GM23248 (cell line): ENCODE measurements at regions not wholly inside any gene's neighbourhood (a gene's known extent, or its start where the extent isn't known, plus 50 kb on each side); places are given as distances from the start of the nearest gene placed in this dataset.

Source experiments
- DNase-seq: peaks from one replicate; pipeline ENCODE4 v3.0.0-alpha.2; 2015
- H2AFZ ChIP-seq: fragments of 200-600 bp; sonication (generic); 2 replicates; pipeline ENCODE4 v1.6.1; 2016; ENCODE audit warnings: antibody characterized with exemption
- H3F3A ChIP-seq: fragments of 200-600 bp; sonication (generic); 2 replicates; pipeline ENCODE4 v1.6.1; 2016; ENCODE audit warnings: mild to moderate bottlenecking, antibody characterized with exemption, mixed run types; ENCODE audit not compliant: insufficient read depth
- H3K27ac ChIP-seq: fragments of 200-600 bp; sonication (generic); 2 replicates; pipeline ENCODE4 v1.5.1; 2016; ENCODE audit warnings: mild to moderate bottlenecking
- H3K27me3 ChIP-seq: fragments of 200-600 bp; sonication (generic); replicated peaks from 2 replicates; pipeline ENCODE4 v1.6.1; 2016; ENCODE audit warnings: mild to moderate bottlenecking; ENCODE audit not compliant: insufficient read depth
- H3K36me3 ChIP-seq: fragments of 200-600 bp; sonication (generic); 2 replicates; pipeline ENCODE4 v1.6.1; 2016; ENCODE audit warnings: low read depth, mild to moderate bottlenecking
- H3K4me1 ChIP-seq: fragments of 200-600 bp; sonication (generic); 2 replicates; pipeline ENCODE4 v1.6.1; 2016; ENCODE audit warnings: mild to moderate bottlenecking; ENCODE audit not compliant: insufficient read depth
- H3K4me2 ChIP-seq: fragments of 200-600 bp; sonication (generic); one replicate; pipeline ENCODE4 v1.6.1; 2016; ENCODE audit warnings: mild to moderate bottlenecking; ENCODE audit not compliant: unreplicated experiment
- H3K4me3 ChIP-seq: fragments of 200-600 bp; sonication (generic); 2 replicates; pipeline ENCODE4 v1.5.1; 2016; ENCODE audit warnings: mild to moderate bottlenecking
- H3K79me2 ChIP-seq: fragments of 200-600 bp; sonication (generic); 2 replicates; pipeline ENCODE4 v1.6.1; 2016; ENCODE audit warnings: mild to moderate bottlenecking; ENCODE audit not compliant: insufficient read depth
- H3K9ac ChIP-seq: fragments of 200-600 bp; sonication (generic); 2 replicates; pipeline ENCODE4 v1.6.1; 2016; ENCODE audit warnings: mild to moderate bottlenecking
- H3K9me2 ChIP-seq: fragments of 200-600 bp; sonication (generic); 2 replicates; pipeline ENCODE4 v1.6.1; 2016; ENCODE audit warnings: mixed run types, mild to moderate bottlenecking, moderate library complexity; ENCODE audit not compliant: insufficient read depth
- H3K9me3 ChIP-seq: fragments of 200-600 bp; sonication (generic); one replicate; pipeline ENCODE4 v1.6.1; 2017; ENCODE audit warnings: low read depth
- H4K20me1 ChIP-seq: fragments of 200-600 bp; sonication (generic); 2 replicates; pipeline ENCODE4 v1.6.0; 2016; ENCODE audit not compliant: insufficient read depth
- EZH2 ChIP-seq: fragments of 200-600 bp; sonication (generic); IDR thresholded peaks from 2 replicates; pipeline ENCODE4 v1.6.1; 2018; ENCODE audit warnings: antibody characterized with exemption, mild to moderate bottlenecking; ENCODE audit not compliant: insufficient read depth, poor library complexity, severe bottlenecking
- EZH2phosphoT487 ChIP-seq: fragments of 200-600 bp; sonication (generic); IDR thresholded peaks from 2 replicates; pipeline ENCODE4 v1.6.1; 2018; ENCODE audit warnings: antibody characterized with exemption, moderate library complexity, mild to moderate bottlenecking, low read depth; ENCODE audit not compliant: insufficient read depth
- WGBS, 2 experiments: methylation state at CpG; one replicate each; pipeline ENCODE4 v1.1.6; 2015 to 2017; ENCODE audit warnings: low lambda C conversion rate in 2 of 2, low coverage in 1 of 2; ENCODE audit errors: missing lambda C conversion rate in 2 of 2; 5-methylcytosine and 5-hydroxymethylcytosine counted together
- in situ Hi-C: fragments of 300-500 bp; cut with MboI; formaldehyde crosslinking; loops from 2 replicates; pipeline ENCODE4 v1.15.0; 2020

DNA sequence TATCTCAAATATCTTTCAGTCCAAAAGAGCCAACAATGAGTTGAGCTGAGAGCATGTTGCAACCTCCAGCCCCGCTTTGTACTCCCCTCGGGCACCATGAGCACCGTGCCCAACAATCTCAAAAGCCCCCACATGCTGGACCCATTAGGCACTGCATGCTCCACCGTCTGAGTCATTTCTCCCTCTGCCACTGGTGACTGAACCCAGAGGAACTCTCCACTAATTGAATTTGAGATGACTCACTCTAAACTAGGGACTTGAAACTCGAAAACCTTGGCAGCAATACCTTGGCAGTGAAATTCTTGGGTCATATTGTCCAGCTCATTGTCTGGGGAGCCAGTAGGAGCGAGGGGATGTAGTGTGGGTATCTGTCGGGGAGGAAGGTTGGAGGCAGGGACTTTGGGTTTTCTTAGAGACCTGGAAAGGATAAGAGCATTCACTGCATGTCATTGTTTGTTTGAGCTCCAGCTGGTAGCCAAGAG is 49.9 kb upstream of the SLIT3 start:
- Histone ChIP-seq H3K4me2 (peak overlapping the region; percentile 64), H3K4me1 (peaks cover 65% of the 10 kb centered on the region), H2AFZ (no peak overlapping the region), H3K9me2 (no peaks in the 10 kb centered on the region), H3K4me3 (peak overlapping the region; percentile 6; the same call in 1 of the 2 replicates), H3K27me3 (no peaks in the 10 kb centered on the region), H3F3A (peaks cover 57% of the 10 kb centered on the region), H3K9ac (no peak overlapping the region), H3K27ac (peak overlapping the region; percentile 83), H3K36me3 (no peaks in the 10 kb centered on the region), H3K9me3 (no peaks in the 10 kb centered on the region), H3K79me2 (no peaks in the 10 kb centered on the region), H4K20me1 (no peaks in the 10 kb centered on the region)
- DNase-seq, result peak; percentile 100
- 0% methylated on average over 7 of the region's 7 CpGs for WGBS, 2 experiments
- 0 out of 2 replicates have a peak, but pooled peaks have one; percentile 64 for TF ChIP-seq EZH2phosphoT487
- no peak for TF ChIP-seq EZH2
- in situ Hi-C loops, result no loop called here
